HCT116 (cell line): ENCODE measurements at regions not wholly inside any gene's neighbourhood (a gene's known extent, or its start where the extent isn't known, plus 50 kb on each side); places are given as distances from the start of the nearest gene placed in this dataset.

Experiments used
- ATAC-seq: fragments of 200-7000 bp; cut with Tn5 transposase; 2 replicates; pipeline ENCODE4 v1.9.1; 2020; ENCODE audit warnings: mild to moderate bottlenecking, moderate library complexity
- BruUV-seq: library from RNA; stranded (reverse); fragments of 400-500 nt; replicated peaks from 2 replicates; lab custom pipeline; 2021; lab: Mats Ljungman, UMichigan
- CTCF ChIA-PET: fragments of 300-600 bp; sonication (Branson Sonifier 250); formaldehyde crosslinking; loops from one replicate; lab custom pipeline; 2021; ENCODE audit warnings: antibody characterized with exemption; lab: Charles Lee
- POLR2A ChIA-PET: fragments of 300-600, 350-600 bp; sonication (Branson Sonifier 250); formaldehyde crosslinking; loops from one replicate; lab custom pipeline; 2021; ENCODE audit warnings: antibody characterized with exemption; lab: Charles Lee
- RAD21 ChIA-PET, 2 experiments: fragments of 300-600 bp; sonication (Branson Sonifier 250); formaldehyde crosslinking; loops; one replicate each; lab custom pipeline; 2023; ENCODE audit warnings: low total read pairs in 2 of 2; ENCODE audit not compliant: uncharacterized antibody in 2 of 2, unreplicated experiment in 2 of 2, low non-redundant PET in 1 of 2; lab: Charles Lee
- DNase-seq: peaks from one replicate; pipeline ENCODE4 v3.0.0-alpha.2; 2010; ENCODE audit warnings: low read depth, low spot score
- H2AFZ ChIP-seq: fragments of 200-600 bp; shearing (Covaris generic), sonication (generic); 2 replicates; pipeline ENCODE4 v1.6.1; 2017; ENCODE audit warnings: low read depth, mixed run types, mixed read lengths, antibody characterized with exemption, low read length; ENCODE audit not compliant: poor library complexity, severe bottlenecking
- H3K27ac ChIP-seq: 2 replicates; pipeline ENCODE4 v1.5.1; 2012; ENCODE audit warnings: low read depth, low read length
- H3K27me3 ChIP-seq: fragments of 200-600 bp; sonication (generic); 2 replicates; pipeline ENCODE4 v1.6.1; 2016; ENCODE audit warnings: mixed run types, low read length, mixed read lengths; ENCODE audit not compliant: insufficient read depth
- H3K36me3 ChIP-seq, 2 experiments: fragments of 200-500 bp in 1 of 2; fragments of 200-600 bp in 1 of 2; sonication (Bioruptor generic) in 1 of 2; sonication (generic) in 1 of 2; 2 replicates each; pipeline versions ENCODE4 v1.5.1 to v1.6.1; 2014 to 2016; ENCODE audit warnings: low read length in 2 of 2, inconsistent platforms in 1 of 2, mixed read lengths in 1 of 2, mixed run types in 1 of 2; ENCODE audit not compliant: insufficient read depth in 2 of 2, control insufficient read depth in 1 of 2
- H3K4me1 ChIP-seq, 2 experiments: fragments of 200-600 bp in 1 of 2; sonication (generic) in 1 of 2; 2 replicates each; pipeline versions ENCODE4 v1.5.1 to v1.6.1; 2012 to 2017; ENCODE audit warnings: low read length in 2 of 2, inconsistent platforms in 1 of 2, mild to moderate bottlenecking in 1 of 2, mixed read lengths in 1 of 2, mixed run types in 1 of 2, moderate library complexity in 1 of 2; ENCODE audit not compliant: insufficient read depth in 2 of 2, control insufficient read depth in 1 of 2
- H3K4me2 ChIP-seq: fragments of 200-600 bp; sonication (generic); 2 replicates; pipeline ENCODE4 v1.6.1; 2017; ENCODE audit warnings: mixed run types, low read length, mixed read lengths
- H3K4me3 ChIP-seq, 2 experiments: fragments of 200-600 bp in 1 of 2; sonication (generic) in 1 of 2; replicated peaks in 1 of 2; 2 replicates each; pipeline ENCODE4 v1.5.1; 2011 to 2016; ENCODE audit warnings: low read length in 2 of 2, control low read depth in 1 of 2, low read depth in 1 of 2, mild to moderate bottlenecking in 1 of 2, mixed read lengths in 1 of 2, mixed run types in 1 of 2
- H3K79me2 ChIP-seq: fragments of 200-600 bp; sonication (generic); 2 replicates; pipeline ENCODE4 v1.6.1; 2017; ENCODE audit warnings: mild to moderate bottlenecking, mixed run types, low read length, moderate library complexity, mixed read lengths; ENCODE audit not compliant: insufficient read depth
- H3K9ac ChIP-seq: fragments of 200-600 bp; sonication (generic); 2 replicates; pipeline ENCODE4 v1.6.1; 2016; ENCODE audit warnings: low read length, mixed read lengths
- H3K9me2 ChIP-seq: fragments of 200-600 bp; sonication (generic), shearing (Covaris generic); 2 replicates; pipeline ENCODE4 v1.6.1; 2017; ENCODE audit warnings: mixed run types, mild to moderate bottlenecking, moderate library complexity; ENCODE audit not compliant: insufficient read depth
- H3K9me3 ChIP-seq, 2 experiments: fragments of 200-500 bp in 1 of 2; fragments of 200-600 bp in 1 of 2; sonication (Bioruptor generic) in 1 of 2; sonication (generic) in 1 of 2; 2 replicates each; pipeline ENCODE4 v1.6.1; 2014 to 2017; ENCODE audit warnings: low read length in 2 of 2, mixed read lengths in 2 of 2, inconsistent platforms in 1 of 2, low read depth in 1 of 2, mild to moderate bottlenecking in 1 of 2, mixed run types in 1 of 2, moderate library complexity in 1 of 2; ENCODE audit not compliant: control insufficient read depth in 1 of 2, insufficient read depth in 1 of 2
- H4K20me1 ChIP-seq: fragments of 200-600 bp; sonication (generic), shearing (Covaris generic); 2 replicates; pipeline ENCODE4 v1.6.1; 2017; ENCODE audit warnings: mixed run types, mild to moderate bottlenecking, moderate library complexity; ENCODE audit not compliant: insufficient read depth
- CBX3 ChIP-seq: IDR thresholded peaks from 2 replicates; pipeline ENCODE4 v1.6.1; 2012; ENCODE audit warnings: low read depth
- CEBPB ChIP-seq: IDR thresholded peaks from 2 replicates; pipeline ENCODE4 v1.6.1; 2012; ENCODE audit warnings: low read depth
- EGR1 ChIP-seq: IDR thresholded peaks from 2 replicates; pipeline ENCODE4 v1.6.1; 2012; ENCODE audit warnings: low read depth
- ELF1 ChIP-seq: IDR thresholded peaks from 2 replicates; pipeline ENCODE4 v1.6.1; 2012; ENCODE audit warnings: low read depth, borderline replicate concordance
- EZH2 ChIP-seq: fragments of 200-600 bp; sonication (generic); IDR thresholded peaks from 2 replicates; pipeline ENCODE4 v1.6.1; 2017; ENCODE audit warnings: antibody characterized with exemption, mixed run types
- FOSL1 ChIP-seq: IDR thresholded peaks from 2 replicates; pipeline ENCODE4 v1.6.1; 2012; ENCODE audit warnings: low read depth
- POLR2AphosphoS5 ChIP-seq: IDR thresholded peaks from 2 replicates; pipeline ENCODE4 v1.6.1; 2011; ENCODE audit warnings: mild to moderate bottlenecking, low read depth, low read length, moderate library complexity
- SP1 ChIP-seq: IDR thresholded peaks from 2 replicates; pipeline ENCODE4 v1.6.1; 2012; ENCODE audit warnings: low read depth
- SRF ChIP-seq: IDR thresholded peaks from 2 replicates; pipeline ENCODE4 v1.6.1; 2012; ENCODE audit warnings: low read depth
- TCF7L2 ChIP-seq: IDR thresholded peaks from 2 replicates; pipeline ENCODE4 v1.7.0; 2011; ENCODE audit warnings: borderline replicate concordance, inconsistent platforms; ENCODE audit not compliant: insufficient read depth, insufficient read length; ENCODE audit errors: extremely low read depth
- YY1 ChIP-seq: IDR thresholded peaks from 2 replicates; pipeline ENCODE4 v1.6.1; 2011; ENCODE audit warnings: low read length, low read depth, moderate library complexity, mild to moderate bottlenecking; ENCODE audit not compliant: insufficient replicate concordance; ENCODE audit errors: extremely low read depth
- ZFX ChIP-seq: fragments of 450-650 bp; IDR thresholded peaks from 2 replicates; pipeline ENCODE4 v1.6.1; 2017
- ZNF274 ChIP-seq: fragments of 200-500 bp; sonication (Bioruptor generic); IDR thresholded peaks from 2 replicates; pipeline ENCODE4 v1.6.1; 2014; ENCODE audit warnings: mild to moderate bottlenecking, low read depth, low read length, inconsistent platforms
- intact Hi-C: fragments of 100-400 bp; cut with micrococcal nuclease; formaldehyde crosslinking; loops from 2 replicates; pipeline ENCODE4 v1.10.0; 2022
- TF ChIP-seq, protein P1 (sequence below): IDR thresholded peaks from 2 replicates; pipeline ENCODE4 v1.6.1; 2012

- CTCF ChIA-PET, result no interaction called here
- no peak for ATAC-seq
- no peaks in the 10 kb centered on the region for H3K27me3 ChIP-seq
Observed at GRCh38 chr11:80328774-80329173, 887.9 kb upstream of the TENM4 start.

DNA sequence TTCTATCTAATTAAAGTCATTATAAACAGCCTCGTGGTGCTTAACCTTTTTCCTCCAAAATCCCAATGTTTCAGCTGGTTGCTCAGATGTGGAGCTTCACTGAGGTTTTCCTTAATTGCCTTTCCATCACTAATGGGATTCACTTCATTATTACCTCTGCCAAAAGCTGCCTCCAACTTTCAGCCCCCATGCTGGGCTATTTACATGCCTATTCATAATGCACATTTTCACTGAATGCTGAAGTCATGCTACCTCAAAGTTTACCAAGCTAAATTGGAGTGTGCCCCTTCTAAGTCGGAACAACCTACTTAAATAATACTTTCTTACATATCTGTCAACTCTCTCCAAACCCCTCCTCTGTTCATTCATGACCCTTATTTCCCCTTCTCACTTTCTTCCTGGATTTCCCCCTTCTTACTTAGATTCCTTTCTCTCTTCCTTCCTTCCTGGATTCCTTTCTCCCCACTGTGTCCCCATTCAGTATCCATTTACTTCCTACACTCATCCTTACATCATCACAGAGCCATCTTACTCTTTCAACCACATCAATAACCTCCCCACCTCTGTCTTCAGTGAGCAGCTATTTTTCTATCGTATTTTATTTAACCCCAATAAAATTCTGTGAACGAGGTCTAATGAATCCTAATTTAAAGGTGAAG, 887.3 kb upstream of the TENM4 start:
- H3K4me1 ChIP-seq, result no peaks in the 10 kb centered on the region
- no peak overlapping the region for H3K27ac ChIP-seq
- H3K9me2 ChIP-seq, result no peaks in the 10 kb centered on the region
- DNase-seq (no peak), ATAC-seq (no peak)
- H3K79me2 ChIP-seq, result no peaks in the 10 kb centered on the region
- no peaks in the 10 kb centered on the region for H3K36me3 ChIP-seq
- ChIA-PET POLR2A (no interaction called here), CTCF (no interaction called here), RAD21 (no interaction called here)
- no peak overlapping the region for H2AFZ ChIP-seq
- no peaks in the 10 kb centered on the region for H4K20me1 ChIP-seq
- no peaks in the 10 kb centered on the region for H3K27me3 ChIP-seq
- H3K4me2 ChIP-seq, result no peak overlapping the region
- H3K9me3 ChIP-seq, result peaks cover 7 to 15% of the 10 kb centered on the region in 2 experiments; a peak in 2 of 4 replicates
- no peak overlapping the region for H3K4me3 ChIP-seq
- intact Hi-C loops, result no loop called here
- no TSS peak for BruUV-seq
- H3K9ac ChIP-seq, result no peak overlapping the region
- TF ChIP-seq SP1, result no peak
- no peak for TF ChIP-seq ZFX
- TF ChIP-seq TCF7L2, result no peak
- no peak for TF ChIP-seq CEBPB
- TF ChIP-seq, all 23 proteins: peak for 0

More at GRCh38 chr11:80328774-80329173, 887.9 kb upstream of the TENM4 start:
- no peak for DNase-seq
- intact Hi-C loops, result no loop called here
- Histone ChIP-seq H3K9me3 (peaks cover 11 to 21% of the 10 kb centered on the region in 2 experiments; a peak in 2 of 4 replicates), H2AFZ (no peak overlapping the region), H3K36me3 (no peaks in the 10 kb centered on the region), H3K4me3 (no peak overlapping the region), H3K4me1 (no peaks in the 10 kb centered on the region), H3K79me2 (no peaks in the 10 kb centered on the region), H3K27ac (no peak overlapping the region), H3K9me2 (no peaks in the 10 kb centered on the region), H3K9ac (no peak overlapping the region), H4K20me1 (no peaks in the 10 kb centered on the region), H3K4me2 (no peak overlapping the region)
- POLR2A ChIA-PET, result no interaction called here
- no TSS peak for BruUV-seq
- TF ChIP-seq EZH2 (no peak), CEBPB (no peak), CBX3 (no peak), ZNF274 (no peak), EGR1 (no peak), POLR2AphosphoS5 (no peak), SRF (no peak), YY1 (no peak), ELF1 (no peak), FOSL1 (no peak)
- TF ChIP-seq, protein P1, sequence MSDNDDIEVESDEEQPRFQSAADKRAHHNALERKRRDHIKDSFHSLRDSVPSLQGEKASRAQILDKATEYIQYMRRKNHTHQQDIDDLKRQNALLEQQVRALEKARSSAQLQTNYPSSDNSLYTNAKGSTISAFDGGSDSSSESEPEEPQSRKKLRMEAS, result no peak
- RAD21 ChIA-PET, result no interaction called here
